GM18508 (cell line): ENCODE measurements at regions not wholly inside any gene's neighbourhood (a gene's known extent, or its start where the extent isn't known, plus 50 kb on each side); places are given as distances from the start of the nearest gene placed in this dataset.
"Not testable (repeated sequence)": the region's sequence is repeated elsewhere in the genome, so short reads cannot be mapped to it uniquely, and the experiment has no call there.

ENCODE experiments used
- ATAC-seq: cut with Tn5 transposase; IDR thresholded peaks from one replicate; pipeline ENCODE4 v1.9.1; 2021; ENCODE audit warnings: moderate number of reproducible peaks; ENCODE audit not compliant: insufficient read depth, unreplicated experiment

GRCh38 chr12:105574056-105574715, 243.7 kb downstream of the C12orf75 start:
- ATAC-seq, result no peak

DNA sequence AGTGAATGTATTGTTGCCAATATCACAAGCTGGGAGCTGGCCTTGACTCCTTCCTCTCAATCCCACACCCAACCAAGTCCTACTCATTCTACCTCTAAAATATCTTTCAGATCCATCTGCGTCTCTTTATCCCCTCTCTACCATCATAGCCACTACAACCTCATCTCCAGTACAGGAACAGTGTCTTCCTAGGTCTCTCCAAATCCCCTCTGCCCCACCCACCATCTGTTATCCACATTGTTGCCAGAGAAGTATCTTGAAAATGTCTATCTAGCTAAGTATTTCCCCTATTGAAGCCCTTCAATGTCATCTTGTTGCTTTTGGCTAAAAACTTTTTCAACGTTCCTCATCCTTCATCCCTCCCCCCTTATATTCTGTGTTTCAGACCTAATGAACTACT, 244.7 kb downstream of the C12orf75 start:
- ATAC-seq, result no peak

- ATAC-seq, result no peak
Measured at GRCh38 chr12:105576261-105576660, 245.8 kb downstream of the C12orf75 start.

DNA sequence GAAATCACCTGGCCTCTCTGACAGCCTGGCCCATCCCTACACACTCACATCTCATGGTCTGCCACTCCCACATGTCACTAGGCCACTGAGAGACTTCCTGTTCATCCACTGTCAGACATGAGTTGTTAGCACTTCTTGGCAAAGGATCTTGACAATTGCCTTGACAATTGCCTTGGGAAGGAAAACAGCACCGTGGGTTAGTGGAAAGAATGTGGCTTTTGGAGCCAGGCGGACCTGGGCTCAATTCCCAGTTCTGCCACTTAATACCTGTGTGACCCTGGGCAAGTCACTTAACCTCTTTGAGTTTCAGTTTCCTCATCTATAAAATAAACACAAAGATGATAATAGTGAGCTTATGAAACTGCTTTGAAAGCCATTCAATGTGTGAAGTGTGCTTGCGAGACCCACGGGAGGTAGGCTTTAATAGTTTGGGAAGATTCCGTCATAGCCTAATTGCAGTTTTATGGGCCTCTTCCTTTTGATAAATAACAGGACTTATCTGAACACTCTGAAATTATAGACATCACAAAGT, 250.4 kb downstream of the C12orf75 start:
- no peak for ATAC-seq

DNA sequence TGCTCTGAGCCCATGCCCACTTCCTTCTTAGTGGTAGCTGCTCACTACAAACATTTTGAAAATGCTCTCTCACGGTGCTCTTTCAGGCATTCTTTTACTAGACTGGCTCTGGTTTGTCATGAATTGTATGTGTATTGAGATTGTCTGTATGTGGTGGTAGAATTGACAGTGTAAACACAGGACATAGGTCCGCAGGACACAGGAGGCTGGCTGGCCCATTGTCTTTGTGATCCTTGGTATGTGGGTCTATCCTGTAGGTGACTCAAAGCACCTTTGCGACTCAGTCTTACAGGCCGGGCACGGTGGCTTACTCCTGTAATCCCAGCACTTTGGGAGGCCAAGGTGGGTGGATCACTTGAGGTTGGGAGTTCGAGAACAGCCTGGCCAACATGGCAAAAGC, 250.9 kb downstream of the C12orf75 start:
- no peak for ATAC-seq

DNA sequence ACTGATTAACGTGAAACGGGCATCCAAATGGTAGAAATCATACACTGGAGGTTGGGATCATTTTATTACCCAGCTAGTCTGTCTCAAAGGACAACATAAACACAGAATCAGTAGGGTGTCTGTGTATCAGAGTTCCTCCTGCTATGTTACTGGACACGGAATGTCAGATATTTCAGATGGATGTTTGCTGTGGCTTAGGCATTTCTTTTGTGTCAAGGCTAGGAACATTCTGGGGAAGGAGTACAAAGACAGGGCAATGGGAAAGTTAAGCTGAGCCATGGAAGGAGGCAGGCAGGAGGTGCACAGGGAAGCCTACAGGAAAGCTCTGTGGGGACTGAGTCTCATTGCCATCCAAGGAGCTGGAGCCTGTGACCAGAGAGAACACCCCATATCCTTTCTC, 254.6 kb downstream of the C12orf75 start:
- no peak for ATAC-seq

DNA sequence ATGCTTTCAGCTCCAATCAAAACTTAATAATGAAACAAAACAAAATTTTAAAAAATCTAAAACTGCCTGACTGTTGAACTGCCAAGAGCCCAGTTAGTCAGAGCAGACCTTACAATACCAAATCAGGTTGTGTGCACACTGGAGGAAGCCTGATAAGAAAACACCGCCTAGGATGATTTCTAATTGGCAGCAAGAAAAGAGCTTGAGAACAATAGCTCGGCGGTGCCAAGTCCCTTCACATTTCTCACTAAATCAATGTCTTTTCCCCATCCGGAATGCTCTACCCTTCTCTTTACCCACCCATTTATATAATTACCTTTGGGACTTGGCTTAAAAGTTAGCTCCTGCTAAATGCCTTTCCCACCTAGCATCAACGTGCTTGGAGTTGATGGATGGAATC, 256.7 kb downstream of the C12orf75 start:
- ATAC-seq, result no peak

GRCh38 chr12:105588106-105588505, 257.6 kb downstream of the C12orf75 start:
- ATAC-seq, result no peak

DNA sequence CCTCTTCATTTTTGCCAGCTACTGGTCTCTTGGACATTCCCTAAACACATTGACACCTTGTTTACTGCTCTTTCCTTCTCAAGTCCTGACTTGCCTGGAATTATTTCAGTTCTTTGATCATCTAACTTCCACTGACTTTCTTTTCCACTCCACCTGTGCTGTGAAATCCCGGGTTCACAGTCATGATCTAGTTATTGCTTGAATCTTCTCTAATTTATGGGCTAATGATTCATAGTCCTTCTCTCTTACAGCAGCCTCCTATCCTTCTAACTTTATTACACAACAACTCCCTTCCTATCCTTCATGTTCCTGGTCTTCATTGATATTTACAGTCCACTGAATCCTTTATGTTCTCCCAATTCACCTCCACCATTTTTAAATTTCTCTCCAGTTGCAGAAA, 260.1 kb downstream of the C12orf75 start:
- no peak for ATAC-seq

DNA sequence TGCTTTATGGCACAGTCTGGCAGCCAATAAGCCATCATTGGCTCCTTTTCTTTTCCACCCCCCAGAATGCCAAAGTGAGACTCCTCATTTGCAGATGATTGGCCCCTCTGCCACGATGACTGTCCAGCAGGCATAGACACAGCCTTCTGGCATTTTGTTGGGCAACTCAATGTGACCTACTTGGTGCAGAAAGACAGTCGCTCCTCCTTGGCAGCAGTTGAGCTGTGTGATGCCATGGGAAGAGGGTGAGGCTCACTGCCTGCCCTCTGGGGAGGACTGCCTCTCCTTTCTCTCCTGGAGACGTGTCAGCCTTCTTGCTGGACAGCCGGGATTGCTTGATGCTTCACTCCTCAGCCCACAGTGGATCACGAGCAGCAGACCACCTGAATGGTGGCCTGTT, 264.9 kb downstream of the C12orf75 start:
- ATAC-seq, result no peak

DNA sequence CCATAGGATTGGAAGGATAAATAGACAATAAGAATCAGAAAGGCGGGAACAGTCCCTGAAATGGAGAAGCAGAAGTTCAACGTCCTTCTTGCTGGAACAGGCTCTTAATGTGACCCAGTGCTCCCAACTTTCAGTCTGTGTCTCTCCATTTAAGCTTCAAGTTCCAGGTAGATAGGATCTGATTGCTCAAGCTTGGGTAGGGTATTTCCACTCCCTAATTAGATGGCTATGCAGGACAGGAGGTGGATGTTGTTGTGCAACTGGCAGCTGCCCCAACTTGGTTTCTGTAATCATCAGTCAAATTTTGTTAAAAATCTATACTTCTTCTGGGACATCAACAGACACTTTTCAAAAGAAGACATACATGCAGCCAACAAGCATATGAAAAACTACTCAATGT, 266.2 kb downstream of the C12orf75 start:
- ATAC-seq, result no peak

GRCh38 chr12:105598031-105598430, 267.5 kb downstream of the C12orf75 start:
- ATAC-seq, result no peak

- no peak for ATAC-seq
Measured at GRCh38 chr12:105600911-105601545, 270.5 kb downstream of the C12orf75 start.

DNA sequence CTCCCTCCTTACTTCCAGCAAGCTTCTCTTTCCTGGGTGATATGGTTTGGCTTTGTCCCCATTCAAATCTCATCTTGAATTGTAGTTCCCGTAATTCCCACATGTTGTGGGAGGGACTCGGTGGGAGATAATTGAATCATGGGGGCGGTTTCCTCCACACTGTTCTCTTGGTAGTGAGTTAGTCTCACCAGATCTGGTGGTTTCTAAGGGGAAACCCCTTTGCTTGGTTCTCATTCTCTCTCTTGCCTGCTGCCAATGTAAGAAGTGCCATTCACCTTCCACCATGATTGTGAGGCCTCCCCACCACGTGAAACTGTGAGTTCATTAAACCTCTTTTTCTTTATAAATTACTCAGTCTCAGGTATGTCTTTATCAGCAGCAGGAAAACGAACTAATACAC, 271.8 kb downstream of the C12orf75 start:
- ATAC-seq, result not testable (repeated sequence)

DNA sequence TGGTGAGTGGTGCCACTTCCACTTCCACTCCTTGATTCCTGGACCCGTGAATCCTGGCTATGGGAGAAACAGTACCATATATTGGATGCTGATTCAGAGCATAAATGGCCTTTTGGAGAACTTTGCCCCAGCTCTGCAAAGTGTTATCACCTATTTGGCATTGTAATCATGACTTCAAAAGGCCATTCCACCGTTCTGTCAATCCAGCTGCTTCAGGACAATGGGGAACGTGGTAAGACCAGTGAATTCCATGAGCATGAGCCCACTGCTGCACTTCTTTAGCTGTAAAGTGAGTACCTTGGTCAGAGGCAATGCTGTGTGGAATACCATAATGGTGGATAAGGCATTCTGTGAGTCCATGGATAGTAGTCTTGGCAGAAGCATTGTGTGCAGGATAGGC, 273.8 kb downstream of the C12orf75 start:
- ATAC-seq, result not testable (repeated sequence)

DNA sequence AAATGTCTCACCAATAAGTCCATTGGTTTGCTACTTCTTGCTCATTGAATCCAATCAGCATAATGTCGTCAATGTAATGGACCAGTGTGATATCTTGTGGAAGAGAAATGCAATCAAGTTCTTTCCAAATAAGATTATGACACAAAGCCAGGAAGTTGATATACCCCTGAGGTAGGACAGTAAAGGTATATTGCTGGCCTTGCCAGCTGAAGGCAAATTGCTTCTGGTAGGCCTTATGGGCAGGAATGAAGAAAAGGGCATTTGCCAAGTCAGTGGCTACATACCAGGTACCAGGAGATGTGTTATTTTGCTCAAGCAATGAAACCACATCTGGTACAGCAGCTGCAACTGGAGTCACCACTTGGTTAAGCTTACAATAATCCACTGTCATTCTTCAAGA, 276.1 kb downstream of the C12orf75 start:
- ATAC-seq, result not testable (repeated sequence)

DNA sequence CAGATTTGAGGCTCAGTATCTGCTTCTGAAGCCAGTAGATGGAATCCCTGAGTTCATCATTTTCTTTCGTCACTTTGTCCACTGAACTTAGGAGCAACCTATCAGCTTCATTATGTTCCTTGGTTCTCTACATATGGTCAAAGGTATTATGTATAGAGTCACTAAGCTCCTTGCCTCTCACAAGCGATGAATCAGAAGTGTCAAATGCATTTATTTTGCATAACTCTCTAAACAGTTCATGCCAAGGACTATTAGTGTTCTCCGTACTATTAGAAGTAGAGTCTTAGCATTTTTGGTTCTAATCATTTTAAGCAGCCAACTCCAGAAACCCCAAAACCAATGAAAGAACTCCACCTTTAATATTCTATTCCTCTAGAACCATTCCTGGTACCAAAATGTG, 278.5 kb downstream of the C12orf75 start:
- not testable (repeated sequence) for ATAC-seq

DNA sequence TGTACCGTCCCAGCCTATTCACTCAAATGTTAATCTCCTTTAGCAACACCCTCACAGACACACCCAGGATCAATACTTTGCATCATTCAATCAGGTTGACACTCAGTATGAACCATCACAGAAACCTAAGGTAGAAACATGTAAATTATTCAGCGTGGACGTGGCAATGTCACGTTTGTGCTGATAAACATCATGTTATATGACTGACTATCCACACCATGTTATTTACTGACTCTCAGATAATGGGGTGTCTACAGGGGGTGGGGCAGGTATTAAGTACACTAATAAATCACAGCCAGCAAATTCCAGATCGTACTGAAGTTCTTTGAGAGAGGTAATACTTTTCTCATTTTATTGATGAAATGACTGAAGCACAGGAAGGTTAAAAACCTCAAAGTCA, 280.0 kb downstream of the C12orf75 start:
- no peak for ATAC-seq

DNA sequence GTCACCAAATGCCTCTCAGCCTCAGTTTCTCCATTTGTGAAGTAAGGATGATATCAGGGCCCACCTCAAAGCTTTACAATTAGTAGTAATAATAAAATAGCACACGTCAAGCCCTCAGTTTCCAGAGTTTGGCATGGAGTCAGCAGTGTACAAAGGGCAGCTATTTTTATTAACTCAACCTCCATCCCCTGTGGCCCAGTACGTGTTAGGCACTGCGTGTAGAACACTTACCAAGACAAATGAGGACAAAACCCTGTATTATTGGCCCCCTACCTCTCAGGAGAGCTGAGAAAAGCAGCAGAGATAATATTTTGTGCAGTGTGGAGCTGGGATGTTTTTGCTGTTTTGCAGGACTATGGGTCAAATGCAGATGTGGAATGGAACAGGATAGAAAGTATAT, 280.8 kb downstream of the C12orf75 start:
- no peak for ATAC-seq

DNA sequence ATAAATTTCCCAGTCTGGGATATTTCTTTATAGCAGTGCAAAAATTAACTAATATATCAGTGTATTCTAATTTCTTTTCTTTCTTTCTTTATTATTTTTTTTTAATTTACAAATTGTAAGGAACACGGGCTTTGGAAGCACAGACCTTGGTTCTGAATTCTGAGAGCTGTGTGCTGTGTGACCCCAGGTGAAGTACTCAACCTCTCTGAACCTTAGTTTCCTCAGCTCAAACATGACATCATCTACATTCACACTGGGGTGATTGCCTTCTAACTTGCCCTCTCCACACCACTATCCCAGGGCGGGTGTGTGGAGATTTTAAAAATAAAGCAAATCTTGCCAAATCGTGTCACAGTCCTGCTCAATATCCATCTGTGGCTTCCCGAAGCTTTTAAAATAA, 282.8 kb downstream of the C12orf75 start:
- ATAC-seq, result no peak

- ATAC-seq, result no peak
Measured at GRCh38 chr12:105613887-105614286, 283.4 kb downstream of the C12orf75 start.

GRCh38 chr12:105616971-105617540, 286.6 kb downstream of the C12orf75 start:
- no peak for ATAC-seq
